Epidermal melanocyte (primary cell): ENCODE measurements at regions not wholly inside any gene's neighbourhood (a gene's known extent, or its start where the extent isn't known, plus 50 kb on each side); places are given as distances from the start of the nearest gene placed in this dataset.

ENCODE experiments used
- DNase-seq: peaks from one replicate; pipeline ENCODE4 v3.0.0; 2011; ENCODE audit warnings: low spot score; ENCODE audit not compliant: insufficient read length

DNA sequence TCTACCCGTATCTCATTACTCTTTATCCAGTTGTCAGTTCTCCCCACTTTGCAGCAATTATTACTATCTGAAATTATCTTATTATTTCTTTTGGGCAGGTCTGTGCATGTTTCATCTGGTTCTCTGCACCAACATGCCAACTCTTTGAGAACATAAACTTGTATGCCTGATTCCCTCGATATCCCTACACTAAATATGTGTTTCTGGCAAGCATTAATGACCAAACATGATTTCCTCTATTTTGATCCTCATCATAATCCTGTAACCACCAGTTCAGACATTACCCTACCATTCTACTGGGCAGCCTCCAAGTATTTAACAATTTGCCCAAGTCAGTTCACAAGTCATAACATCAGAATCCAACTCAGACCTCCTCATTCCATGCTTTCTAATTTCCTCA is 426.1 kb downstream of the FOXO1 start:
- DNase-seq: no peak

GRCh38 chr13:40241125-40241798 is 425.2 kb downstream of the FOXO1 start:
- no peak for DNase-seq

GRCh38 chr13:40243047-40243446 is 423.4 kb downstream of the FOXO1 start:
- DNase-seq: no peak

DNA sequence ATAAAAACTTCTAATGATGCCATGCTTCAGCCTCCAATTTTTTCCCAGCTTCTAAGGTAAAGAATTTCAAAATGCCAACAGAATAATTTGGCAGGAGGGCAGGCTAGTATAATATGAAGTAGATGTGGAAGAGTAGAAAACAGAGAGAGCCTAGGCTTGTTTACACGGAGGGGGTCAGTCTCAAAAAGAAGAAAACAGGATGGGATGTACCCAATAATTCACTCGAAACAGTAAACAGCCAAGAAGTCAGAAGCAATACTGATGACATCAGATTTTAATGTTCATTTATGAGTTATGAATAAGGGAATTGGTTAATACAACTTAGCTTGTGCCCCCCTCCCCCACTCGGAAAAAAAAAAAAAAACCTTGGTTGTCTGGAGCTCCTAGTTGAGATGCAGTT is 422.5 kb downstream of the FOXO1 start:
- no peak for DNase-seq

DNA sequence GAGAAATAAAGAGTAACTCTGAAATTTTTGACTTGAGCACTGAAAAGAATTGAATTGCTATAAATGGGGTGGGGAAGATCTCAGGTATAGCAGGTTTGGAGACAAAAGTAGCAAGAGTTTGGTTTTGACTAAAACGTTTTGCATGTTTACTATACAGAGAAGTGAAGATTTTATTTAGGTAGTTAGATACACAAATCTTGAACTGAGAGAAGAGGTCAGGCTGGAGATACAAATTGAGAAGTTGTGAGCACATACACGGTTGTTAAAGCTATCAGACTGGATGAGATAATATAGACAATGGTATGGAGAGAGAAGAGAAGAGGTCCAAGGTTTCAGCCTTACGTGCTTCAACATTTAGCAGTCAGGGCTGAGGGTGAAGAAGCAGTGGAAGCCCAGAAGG is 420.9 kb downstream of the FOXO1 start:
- DNase-seq: no peak

DNA sequence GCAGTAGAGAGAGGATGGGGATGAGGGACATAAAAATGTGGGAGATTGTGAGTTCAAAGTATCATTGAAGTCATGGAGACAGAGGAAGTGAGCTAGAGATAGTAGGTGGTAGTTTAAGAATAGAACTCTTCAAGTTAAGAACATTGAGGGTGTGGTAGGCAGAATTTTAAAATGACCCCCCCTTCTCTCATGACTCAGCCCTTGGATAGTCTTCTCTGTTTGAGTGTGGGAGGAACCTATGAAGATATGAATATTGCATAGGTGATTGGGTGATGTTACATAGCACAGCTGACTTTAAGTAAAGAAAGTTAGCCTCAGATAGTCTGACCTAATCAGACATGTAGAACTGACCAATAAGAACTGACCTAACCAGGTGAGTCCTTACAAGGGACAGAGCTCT is 418.6 kb downstream of the FOXO1 start:
- DNase-seq: no peak

DNA sequence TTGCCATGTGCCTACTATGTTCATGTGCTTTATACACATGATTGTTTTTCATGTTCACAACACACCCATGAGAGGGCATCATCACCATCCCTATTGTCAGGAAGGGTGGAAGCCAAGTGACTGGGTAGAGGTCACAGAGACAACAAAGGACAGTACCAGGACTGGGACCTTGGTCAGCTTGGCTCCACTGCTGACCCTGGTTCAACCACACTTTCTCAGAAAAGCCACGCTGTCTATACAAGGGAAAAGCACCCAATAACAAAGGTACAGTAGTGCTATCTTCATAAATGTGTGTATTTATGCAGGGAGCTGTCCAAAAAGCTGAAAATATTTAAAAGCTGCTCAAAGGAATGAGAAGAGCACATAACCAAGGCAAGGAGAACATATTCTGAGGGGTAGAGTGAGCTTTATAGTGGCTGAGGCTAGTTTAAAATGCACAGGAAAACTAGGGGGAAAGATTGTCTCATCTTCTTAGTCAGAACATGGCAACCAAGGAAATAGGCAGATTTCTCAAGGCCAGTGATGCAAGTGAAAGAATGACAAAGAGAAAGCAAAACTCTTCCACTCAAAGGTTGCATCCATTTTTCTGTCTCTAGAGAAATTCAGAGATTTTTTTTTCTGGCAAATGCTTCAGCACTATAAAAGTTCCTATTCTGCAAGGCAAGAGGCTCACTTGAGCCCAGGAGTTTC is 415.0 kb downstream of the FOXO1 start:
- no peak for DNase-seq

- DNase-seq: no peak
Measured at GRCh38 chr13:40252241-40252640, 414.2 kb downstream of the FOXO1 start.

DNA sequence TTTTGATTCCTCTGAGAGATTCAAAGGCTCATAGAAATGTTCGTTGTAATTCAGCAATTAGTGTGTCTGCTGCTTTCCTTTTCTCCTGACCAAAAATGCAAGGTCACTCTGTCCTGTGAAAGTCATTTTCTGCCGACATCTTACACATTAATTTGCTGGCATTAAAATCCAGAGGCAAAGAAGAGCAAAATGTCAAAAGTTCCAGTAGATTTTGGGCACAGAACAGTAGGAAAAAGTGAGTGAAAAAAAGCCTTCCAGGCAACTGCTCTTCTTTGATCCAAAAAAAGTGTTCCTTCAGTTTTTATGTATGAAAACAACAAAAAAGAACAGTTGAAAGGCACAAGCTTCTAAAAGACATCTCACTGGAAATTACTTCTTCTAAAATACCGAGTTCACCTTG is 413.8 kb downstream of the FOXO1 start:
- DNase-seq: no peak

- no peak for DNase-seq
Measured at GRCh38 chr13:40254394-40254793, 412.0 kb downstream of the FOXO1 start.

GRCh38 chr13:40255551-40255950 is 410.9 kb downstream of the FOXO1 start:
- DNase-seq: no peak

DNA sequence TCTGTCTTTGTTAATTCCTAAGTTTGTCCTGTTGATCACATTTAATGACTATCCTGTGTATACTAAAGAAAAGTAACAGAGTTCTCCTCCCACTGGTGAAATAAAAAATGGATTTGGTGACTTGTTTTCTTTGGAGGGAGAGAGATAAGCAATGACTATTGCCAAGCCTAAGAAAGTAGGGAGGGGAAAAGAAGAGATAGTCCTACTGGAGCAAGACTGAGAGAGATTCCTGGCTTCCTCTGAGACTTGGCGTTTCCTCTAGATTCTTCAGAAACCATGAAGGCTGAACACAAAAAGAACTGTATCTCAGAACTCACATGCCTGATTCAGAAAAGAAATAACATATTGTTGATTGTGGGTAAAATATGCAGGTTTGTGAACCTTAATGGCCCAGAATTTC is 406.5 kb downstream of the FOXO1 start:
- DNase-seq: no peak

- DNase-seq: no peak
Measured at GRCh38 chr13:40261336-40261735, 405.1 kb downstream of the FOXO1 start.

DNA sequence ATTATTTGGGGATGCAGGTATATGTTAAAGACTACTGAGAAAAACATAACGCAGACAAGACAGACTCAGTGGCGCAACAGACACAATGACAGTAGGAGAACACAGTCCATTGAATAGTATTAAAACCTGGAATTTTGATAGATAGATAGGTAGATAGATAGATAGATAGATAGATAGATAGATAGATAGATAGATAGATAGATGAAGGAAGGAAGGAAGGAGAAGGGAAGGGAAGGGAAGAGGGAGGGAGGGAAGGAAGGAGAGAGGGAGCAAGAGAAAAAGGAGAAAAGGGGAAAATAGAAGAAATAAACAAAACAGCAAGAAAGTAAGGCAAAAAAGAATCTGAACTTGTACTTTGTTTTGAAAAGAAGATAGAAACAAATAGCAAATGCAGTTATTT is 404.5 kb downstream of the FOXO1 start:
- DNase-seq: no peak

DNA sequence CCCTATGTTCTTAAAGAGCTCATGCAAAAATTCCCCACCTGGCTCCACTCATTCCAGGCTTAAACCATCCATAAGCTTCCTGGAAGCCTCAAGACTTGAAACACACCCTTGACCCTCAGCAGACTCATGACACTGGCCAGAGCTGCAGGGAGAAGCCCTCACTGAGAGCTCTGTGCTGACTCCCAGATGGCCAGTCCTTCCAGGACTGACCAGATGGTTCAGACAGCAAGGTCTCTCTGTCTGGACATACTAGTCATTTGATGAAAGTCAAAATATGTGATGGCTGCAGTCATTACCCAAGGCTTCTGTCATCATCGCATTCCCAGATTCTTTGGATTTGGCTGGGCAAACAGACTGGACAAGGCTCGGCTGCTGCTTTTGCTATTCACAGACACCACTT is 397.4 kb downstream of the FOXO1 start:
- no peak for DNase-seq

GRCh38 chr13:40270726-40271125 is 395.7 kb downstream of the FOXO1 start:
- no peak for DNase-seq

DNA sequence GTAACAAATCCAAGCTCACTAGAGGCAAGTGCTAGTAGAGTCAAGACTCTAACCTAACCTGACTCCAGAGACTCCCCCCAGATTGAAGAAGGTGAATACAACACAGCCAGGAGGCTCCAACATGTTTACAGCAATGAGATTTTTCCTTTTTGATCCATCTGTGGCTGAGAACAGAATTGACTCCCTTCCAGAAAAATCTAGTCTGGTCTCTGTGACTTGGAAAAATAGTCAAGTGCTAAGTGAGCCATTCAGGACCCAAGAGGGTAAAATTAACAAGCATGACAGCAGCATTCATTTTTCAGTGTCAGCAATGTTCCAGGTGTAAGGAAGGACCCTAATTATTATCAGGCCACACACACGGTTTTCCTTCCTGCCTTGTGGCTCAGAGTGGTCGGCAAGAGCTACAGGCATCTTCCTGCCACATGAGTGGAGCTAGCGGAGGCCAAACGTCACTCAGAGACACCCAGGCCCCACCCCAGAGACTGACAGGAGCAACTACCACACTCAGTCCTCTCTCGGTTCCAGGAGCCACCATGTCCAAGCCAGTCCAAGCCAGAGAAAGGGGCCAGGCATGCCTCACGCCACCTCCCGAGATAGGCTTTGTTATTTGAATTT is 395.1 kb downstream of the FOXO1 start:
- DNase-seq: no peak

DNA sequence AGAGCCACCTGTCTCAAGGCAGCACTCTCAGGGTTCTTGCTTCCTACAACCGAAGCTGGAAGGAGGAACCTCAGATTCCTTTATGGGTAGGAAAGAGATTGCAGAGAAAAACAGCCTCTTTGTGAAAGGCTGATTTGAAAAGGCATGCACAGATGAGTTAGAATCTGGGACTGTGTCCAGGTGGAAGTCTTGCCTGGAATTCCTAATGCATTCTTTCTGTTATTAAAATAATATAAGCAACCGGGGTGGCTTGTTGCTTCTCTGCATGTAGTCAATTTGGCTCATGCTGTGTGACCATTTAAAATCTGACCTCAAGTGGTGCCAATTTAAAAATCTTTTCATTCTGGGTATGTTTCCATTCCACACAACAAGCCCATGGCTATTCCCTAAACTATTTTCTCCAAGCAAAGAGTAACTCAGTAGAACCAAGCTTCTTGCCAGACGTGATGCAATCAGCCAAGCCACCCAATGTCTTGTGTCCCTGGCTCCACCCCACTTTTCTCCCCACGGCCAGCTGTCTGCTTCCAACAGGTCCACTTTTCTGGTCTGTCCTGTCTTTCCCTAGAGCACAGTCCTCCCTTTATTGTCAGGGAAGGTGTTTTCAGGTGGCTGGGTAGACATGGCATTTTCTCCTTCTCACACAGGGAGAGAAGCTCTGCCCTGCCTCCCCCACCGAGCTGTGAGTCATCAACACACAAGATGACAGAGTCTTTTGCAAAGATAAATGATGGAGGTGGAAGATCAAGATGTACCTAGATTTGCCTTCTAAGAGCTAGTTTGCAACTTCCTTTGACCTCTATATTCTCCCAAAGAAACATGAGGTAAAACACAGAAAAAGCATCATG is 394.3 kb downstream of the FOXO1 start:
- peak; percentile 40 for DNase-seq

DNA sequence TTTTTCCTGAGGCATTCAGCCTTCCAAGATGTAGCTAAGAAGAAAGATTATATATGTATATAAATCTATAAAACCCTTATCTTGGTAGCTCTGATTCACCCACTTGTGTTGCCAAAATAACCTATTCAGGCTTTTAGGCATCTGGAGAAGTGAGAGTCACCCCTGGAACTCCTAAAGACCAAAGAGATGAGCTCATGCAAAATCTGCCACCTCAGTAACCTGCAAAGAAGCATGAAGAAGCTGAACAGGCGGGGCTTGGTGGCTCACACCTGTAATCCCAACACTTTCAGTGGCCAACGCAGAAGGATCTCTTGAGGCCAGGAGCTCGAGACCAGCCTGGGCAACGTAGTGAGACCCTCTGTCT is 393.7 kb downstream of the FOXO1 start:
- DNase-seq: no peak

DNA sequence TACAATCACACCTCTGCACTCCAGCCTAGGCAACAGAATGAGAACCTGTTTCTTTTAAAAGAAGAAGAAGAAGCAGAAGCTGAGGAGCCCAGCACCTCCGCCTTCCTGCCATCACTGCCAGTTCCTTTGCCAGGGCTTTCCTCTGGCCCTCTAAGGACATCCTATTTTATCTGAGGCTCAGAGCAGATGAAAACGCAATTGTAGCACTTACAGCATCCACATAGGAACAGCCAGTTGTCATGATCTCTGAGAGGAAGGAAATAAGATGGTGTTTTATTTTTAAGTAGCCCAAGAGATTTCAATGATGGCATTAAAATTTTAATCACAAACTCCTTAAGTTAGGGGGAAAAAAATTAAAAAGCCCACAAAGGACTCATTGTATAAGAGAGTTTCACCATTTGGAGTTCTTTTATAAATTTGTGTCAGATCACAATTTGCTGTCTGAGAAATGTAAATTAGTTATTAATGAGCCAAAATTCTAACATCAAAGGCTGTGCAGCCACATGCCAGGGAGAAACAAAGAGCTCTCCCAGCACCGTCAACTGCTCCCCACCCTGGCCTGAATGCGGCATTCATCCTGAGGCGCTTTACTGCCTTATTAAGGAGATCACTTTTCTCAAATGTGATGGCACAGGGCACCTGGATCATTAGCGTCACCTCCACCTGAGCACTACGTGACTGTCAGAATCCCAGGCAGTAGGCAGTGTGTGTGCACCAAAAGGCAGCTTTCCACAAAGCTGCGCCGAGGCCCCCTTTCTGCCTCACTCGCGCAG is 393.0 kb downstream of the FOXO1 start:
- no peak for DNase-seq

DNA sequence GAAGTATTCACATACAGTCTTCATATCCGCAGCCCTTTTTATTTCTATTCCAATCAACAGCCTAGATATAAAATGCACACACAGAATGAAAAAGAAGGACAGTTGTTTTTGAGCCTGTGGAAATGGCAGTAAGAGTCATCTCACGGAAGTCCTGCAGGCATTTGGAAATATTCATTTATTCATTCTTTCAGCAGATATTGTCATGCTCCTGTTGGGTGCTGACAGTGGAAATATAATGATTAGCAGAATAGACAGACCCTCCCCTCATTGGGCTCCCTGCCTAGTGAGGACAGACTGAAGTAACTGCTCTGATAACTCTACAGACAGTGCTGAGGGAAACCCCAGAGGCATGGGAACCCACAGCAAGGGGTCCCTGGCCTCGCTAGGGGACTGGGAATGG is 392.3 kb downstream of the FOXO1 start:
- DNase-seq: no peak
